GM12878 (cell line): ENCODE measurements at regions not wholly inside any gene's neighbourhood (a gene's known extent, or its start where the extent isn't known, plus 50 kb on each side); places are given as distances from the start of the nearest gene placed in this dataset.

ENCODE experiments used
- E2F8 ChIP-seq: fragments of 450-650 bp; IDR thresholded peaks from 2 replicates; pipeline ENCODE4 v1.6.1; 2018; ENCODE audit warnings: mild to moderate bottlenecking, low read depth, moderate library complexity; ENCODE audit not compliant: partially characterized antibody
- HDGF ChIP-seq: fragments of 450-650 bp; IDR thresholded peaks from 2 replicates; pipeline ENCODE4 v1.6.1; 2016; ENCODE audit warnings: antibody characterized with exemption
- NRF1 ChIP-seq: conservative IDR thresholded peaks from 2 replicates; pipeline ENCODE4 v1.6.1; 2011; ENCODE audit warnings: mild to moderate bottlenecking, low read depth, low read length, improper control_type of control experiment
- PAX5 ChIP-seq: IDR thresholded peaks from 2 replicates; pipeline ENCODE4 v1.6.1; 2011; ENCODE audit warnings: low read depth, low read length, borderline replicate concordance
- POU2F2 ChIP-seq: IDR thresholded peaks from 3 replicates; pipeline ENCODE4 v1.6.1; 2011; ENCODE audit warnings: low read depth, mild to moderate bottlenecking, low read length, borderline replicate concordance
- RELA ChIP-seq: fragments of 450-650 bp; IDR thresholded peaks from 2 replicates; pipeline ENCODE4 v1.8.0; 2014; ENCODE audit warnings: borderline replicate concordance; ENCODE audit not compliant: partially characterized antibody
- USF1 ChIP-seq: IDR thresholded peaks from 2 replicates; pipeline ENCODE4 v1.6.1; 2011; ENCODE audit warnings: borderline replicate concordance, low read depth, mild to moderate bottlenecking, moderate library complexity, mixed read lengths, low read length; ENCODE audit not compliant: insufficient read depth; ENCODE audit errors: extremely low read length
- USF2 ChIP-seq: IDR thresholded peaks from 2 replicates; pipeline ENCODE4 v1.6.1; 2011; ENCODE audit warnings: low read depth, low read length, improper control_type of control experiment, borderline replicate concordance
- TF ChIP-seq, protein P1 (sequence below): fragments of 450-650 bp; formaldehyde crosslinking; IDR thresholded peaks from 2 replicates; pipeline ENCODE4 v1.4.0; 2020; ENCODE audit warnings: mild to moderate bottlenecking, moderate library complexity
- TF ChIP-seq, protein P2 (sequence below): fragments of 450-650 bp; IDR thresholded peaks from 2 replicates; pipeline ENCODE4 v1.6.1; 2014; ENCODE audit warnings: mild to moderate bottlenecking

DNA sequence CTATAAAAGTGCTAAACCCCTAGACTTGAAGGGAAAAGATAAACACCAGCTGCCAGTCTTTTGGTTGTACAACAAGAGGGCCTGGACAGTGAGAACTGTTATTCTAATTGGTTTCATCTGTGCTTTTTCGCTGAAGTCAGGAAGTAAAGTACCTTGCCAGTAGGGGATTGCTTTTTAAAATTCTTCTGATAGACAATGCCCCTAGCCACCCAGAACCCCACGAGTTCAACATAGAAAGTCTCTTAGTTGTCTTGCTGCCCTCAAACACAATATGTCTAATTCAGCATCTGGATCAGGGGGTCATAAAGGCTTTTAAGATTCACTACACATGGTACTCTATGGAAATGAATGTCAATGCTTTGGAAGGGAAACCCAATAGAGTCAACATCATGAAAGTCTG, 289.2 kb downstream of the TBX15 start (continued):
- TF ChIP-seq, protein P1, sequence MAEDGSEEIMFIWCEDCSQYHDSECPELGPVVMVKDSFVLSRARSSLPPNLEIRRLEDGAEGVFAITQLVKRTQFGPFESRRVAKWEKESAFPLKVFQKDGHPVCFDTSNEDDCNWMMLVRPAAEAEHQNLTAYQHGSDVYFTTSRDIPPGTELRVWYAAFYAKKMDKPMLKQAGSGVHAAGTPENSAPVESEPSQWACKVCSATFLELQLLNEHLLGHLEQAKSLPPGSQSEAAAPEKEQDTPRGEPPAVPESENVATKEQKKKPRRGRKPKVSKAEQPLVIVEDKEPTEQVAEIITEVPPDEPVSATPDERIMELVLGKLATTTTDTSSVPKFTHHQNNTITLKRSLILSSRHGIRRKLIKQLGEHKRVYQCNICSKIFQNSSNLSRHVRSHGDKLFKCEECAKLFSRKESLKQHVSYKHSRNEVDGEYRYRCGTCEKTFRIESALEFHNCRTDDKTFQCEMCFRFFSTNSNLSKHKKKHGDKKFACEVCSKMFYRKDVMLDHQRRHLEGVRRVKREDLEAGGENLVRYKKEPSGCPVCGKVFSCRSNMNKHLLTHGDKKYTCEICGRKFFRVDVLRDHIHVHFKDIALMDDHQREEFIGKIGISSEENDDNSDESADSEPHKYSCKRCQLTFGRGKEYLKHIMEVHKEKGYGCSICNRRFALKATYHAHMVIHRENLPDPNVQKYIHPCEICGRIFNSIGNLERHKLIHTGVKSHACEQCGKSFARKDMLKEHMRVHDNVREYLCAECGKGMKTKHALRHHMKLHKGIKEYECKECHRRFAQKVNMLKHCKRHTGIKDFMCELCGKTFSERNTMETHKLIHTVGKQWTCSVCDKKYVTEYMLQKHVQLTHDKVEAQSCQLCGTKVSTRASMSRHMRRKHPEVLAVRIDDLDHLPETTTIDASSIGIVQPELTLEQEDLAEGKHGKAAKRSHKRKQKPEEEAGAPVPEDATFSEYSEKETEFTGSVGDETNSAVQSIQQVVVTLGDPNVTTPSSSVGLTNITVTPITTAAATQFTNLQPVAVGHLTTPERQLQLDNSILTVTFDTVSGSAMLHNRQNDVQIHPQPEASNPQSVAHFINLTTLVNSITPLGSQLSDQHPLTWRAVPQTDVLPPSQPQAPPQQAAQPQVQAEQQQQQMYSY: no peak
- TF ChIP-seq USF2 (no peak), PAX5 (no peak), E2F8 (no peak), HDGF (no peak), POU2F2 (no peak), NRF1 (no peak), USF1 (no peak), RELA (no peak)
- TF ChIP-seq, protein P2, sequence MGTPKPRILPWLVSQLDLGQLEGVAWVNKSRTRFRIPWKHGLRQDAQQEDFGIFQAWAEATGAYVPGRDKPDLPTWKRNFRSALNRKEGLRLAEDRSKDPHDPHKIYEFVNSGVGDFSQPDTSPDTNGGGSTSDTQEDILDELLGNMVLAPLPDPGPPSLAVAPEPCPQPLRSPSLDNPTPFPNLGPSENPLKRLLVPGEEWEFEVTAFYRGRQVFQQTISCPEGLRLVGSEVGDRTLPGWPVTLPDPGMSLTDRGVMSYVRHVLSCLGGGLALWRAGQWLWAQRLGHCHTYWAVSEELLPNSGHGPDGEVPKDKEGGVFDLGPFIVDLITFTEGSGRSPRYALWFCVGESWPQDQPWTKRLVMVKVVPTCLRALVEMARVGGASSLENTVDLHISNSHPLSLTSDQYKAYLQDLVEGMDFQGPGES: no peak
